ENCODE measurements at regions not wholly inside any gene's neighbourhood (a gene's known extent, or its start where the extent isn't known, plus 50 kb on each side); places are given as distances from the start of the nearest gene placed in this dataset.

DNA sequence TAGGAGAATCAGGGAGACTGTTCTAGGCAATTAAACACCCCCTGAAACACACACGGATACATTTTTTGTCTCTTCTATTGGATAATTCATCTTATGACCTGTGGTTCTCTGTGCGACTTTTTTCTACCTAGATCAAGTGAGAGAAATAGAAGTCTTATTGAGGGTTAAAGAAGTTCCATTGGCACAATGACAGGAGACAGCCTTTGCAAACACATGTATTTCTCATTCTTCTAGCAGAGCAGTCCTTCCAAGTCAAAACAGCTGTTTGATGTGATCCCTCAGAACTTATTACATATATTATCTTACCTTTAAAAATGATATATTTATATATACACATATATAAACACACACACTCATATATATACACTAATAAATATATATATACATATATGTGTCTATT, 496.7 kb downstream of the SLC6A15 start:
- TF ChIP-seq TAF1 (IDR thresholded peaks at IDR 0.05; ENCODE audit: borderline replicate concordance, insufficient read depth, low read length) (no peak), POLR2AphosphoS5 (IDR thresholded peaks at IDR 0.05; ENCODE audit: low read depth, low read length) (no peak), SIN3A (IDR thresholded peaks at IDR 0.05; ENCODE audit: borderline replicate concordance, insufficient read depth, low read length) (no peak), FOXP2 (optimal IDR thresholded peaks at IDR 0.05; ENCODE audit: borderline replicate concordance, extremely low read depth, extremely low read length, insufficient read depth) (no peak)
- TF ChIP-seq, protein P1, sequence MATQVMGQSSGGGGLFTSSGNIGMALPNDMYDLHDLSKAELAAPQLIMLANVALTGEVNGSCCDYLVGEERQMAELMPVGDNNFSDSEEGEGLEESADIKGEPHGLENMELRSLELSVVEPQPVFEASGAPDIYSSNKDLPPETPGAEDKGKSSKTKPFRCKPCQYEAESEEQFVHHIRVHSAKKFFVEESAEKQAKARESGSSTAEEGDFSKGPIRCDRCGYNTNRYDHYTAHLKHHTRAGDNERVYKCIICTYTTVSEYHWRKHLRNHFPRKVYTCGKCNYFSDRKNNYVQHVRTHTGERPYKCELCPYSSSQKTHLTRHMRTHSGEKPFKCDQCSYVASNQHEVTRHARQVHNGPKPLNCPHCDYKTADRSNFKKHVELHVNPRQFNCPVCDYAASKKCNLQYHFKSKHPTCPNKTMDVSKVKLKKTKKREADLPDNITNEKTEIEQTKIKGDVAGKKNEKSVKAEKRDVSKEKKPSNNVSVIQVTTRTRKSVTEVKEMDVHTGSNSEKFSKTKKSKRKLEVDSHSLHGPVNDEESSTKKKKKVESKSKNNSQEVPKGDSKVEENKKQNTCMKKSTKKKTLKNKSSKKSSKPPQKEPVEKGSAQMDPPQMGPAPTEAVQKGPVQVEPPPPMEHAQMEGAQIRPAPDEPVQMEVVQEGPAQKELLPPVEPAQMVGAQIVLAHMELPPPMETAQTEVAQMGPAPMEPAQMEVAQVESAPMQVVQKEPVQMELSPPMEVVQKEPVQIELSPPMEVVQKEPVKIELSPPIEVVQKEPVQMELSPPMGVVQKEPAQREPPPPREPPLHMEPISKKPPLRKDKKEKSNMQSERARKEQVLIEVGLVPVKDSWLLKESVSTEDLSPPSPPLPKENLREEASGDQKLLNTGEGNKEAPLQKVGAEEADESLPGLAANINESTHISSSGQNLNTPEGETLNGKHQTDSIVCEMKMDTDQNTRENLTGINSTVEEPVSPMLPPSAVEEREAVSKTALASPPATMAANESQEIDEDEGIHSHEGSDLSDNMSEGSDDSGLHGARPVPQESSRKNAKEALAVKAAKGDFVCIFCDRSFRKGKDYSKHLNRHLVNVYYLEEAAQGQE (IDR thresholded peaks at IDR 0.05; ENCODE audit: insufficient read depth in 1 of 2, low read depth in 2 of 2, low read length in 2 of 2): no peak

DNA sequence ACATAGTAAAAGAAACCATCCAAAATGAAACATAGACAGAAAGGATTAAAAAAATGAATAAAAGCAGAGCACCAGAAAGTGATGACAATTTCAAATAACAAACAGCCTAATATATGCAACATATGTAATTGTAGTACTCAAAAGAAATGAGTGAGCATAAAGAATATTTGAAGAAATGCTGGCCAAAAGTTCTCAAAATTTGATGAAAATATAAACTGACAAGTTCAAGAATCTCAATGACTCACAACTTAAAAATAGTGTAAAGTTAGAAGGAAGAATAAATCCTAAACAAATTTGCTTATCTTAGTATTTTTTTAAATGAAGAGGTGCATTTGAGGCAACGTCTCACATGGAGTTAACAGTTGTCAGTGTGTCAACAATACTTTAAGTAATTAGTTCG, 498.9 kb downstream of the SLC6A15 start:
- no peak for TF ChIP-seq SIN3A (IDR thresholded peaks at IDR 0.05; ENCODE audit: borderline replicate concordance, insufficient read depth, low read length)
- no peak for TF ChIP-seq POLR2AphosphoS5 (IDR thresholded peaks at IDR 0.05; ENCODE audit: low read depth, low read length)
- no peak for TF ChIP-seq FOXP2 (optimal IDR thresholded peaks at IDR 0.05; ENCODE audit: borderline replicate concordance, extremely low read depth, extremely low read length, insufficient read depth)
- TF ChIP-seq, protein P1 (IDR thresholded peaks at IDR 0.05; ENCODE audit: insufficient read depth in 1 of 2, low read depth in 2 of 2, low read length in 2 of 2): no peak
- TF ChIP-seq TAF1 (IDR thresholded peaks at IDR 0.05; ENCODE audit: borderline replicate concordance, insufficient read depth, low read length): no peak

DNA sequence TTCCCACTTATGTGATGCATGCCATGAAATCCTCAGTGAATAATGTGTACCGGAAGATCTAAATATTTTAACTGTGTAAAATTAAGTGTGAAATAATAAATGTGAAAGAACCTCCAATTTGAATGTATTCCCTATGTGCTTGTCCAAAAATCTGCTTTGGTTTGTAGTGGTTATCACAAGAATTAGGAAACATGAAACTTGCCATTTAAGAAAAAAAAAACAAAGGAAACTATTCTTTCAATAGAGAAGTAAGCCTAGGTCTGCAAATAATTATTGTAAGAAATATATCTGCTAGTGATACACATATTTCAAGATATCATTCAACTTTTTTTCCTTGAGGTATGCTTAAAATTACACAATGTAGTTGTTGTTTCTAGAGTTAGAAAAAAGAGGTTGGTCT, 500.4 kb downstream of the SLC6A15 start:
- TF ChIP-seq, protein P1 (IDR thresholded peaks at IDR 0.05; ENCODE audit: insufficient read depth in 1 of 2, low read depth in 2 of 2, low read length in 2 of 2): no peak
- TF ChIP-seq TAF1 (IDR thresholded peaks at IDR 0.05; ENCODE audit: borderline replicate concordance, insufficient read depth, low read length) (no peak), POLR2AphosphoS5 (IDR thresholded peaks at IDR 0.05; ENCODE audit: low read depth, low read length) (no peak), FOXP2 (optimal IDR thresholded peaks at IDR 0.05; ENCODE audit: borderline replicate concordance, extremely low read depth, extremely low read length, insufficient read depth) (no peak), SIN3A (IDR thresholded peaks at IDR 0.05; ENCODE audit: borderline replicate concordance, insufficient read depth, low read length) (no peak)

DNA sequence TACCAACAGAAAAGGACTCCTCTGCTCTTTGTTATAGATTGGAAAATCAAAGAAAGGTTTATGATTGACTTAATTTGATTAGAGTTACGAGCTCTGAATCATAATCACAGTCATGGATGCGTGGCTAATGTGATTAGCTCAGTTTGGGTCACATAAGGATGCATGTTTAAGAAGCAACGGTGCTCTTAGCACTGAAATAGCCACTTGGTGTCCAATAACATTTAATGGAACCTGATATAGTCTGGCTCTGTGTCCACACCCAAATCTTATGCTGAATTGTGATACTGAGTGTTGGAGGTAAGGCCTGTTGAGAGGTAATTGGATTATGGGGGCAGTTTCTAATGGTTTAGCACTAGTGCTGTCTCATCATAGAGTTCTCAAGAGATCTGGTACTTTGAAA, 501.6 kb downstream of the SLC6A15 start:
- TF ChIP-seq, protein P1 (IDR thresholded peaks at IDR 0.05; ENCODE audit: insufficient read depth in 1 of 2, low read depth in 2 of 2, low read length in 2 of 2): no peak
- no peak for TF ChIP-seq SIN3A (IDR thresholded peaks at IDR 0.05; ENCODE audit: borderline replicate concordance, insufficient read depth, low read length)
- no peak for TF ChIP-seq POLR2AphosphoS5 (IDR thresholded peaks at IDR 0.05; ENCODE audit: low read depth, low read length)
- no peak for TF ChIP-seq TAF1 (IDR thresholded peaks at IDR 0.05; ENCODE audit: borderline replicate concordance, insufficient read depth, low read length)
- TF ChIP-seq FOXP2 (optimal IDR thresholded peaks at IDR 0.05; ENCODE audit: borderline replicate concordance, extremely low read depth, extremely low read length, insufficient read depth): no peak

DNA sequence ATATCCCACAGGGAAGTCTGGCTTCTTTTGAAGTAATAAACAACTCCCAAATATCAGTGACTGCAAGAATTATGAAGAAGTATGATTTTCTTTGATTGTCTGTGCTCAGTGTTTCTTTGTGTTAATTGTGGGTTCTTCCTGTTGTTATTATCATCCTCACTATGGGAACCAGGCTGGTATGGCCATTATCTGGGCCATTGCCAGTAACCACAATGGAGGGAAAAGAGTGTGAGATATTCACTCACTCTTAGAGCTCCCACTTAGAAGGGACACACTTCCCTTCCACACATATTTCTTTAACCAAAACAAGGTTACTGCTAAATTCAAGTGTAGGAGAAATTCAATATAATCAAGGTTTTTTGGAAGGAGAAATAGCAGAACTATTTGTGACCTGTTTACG, 503.7 kb downstream of the SLC6A15 start:
- TF ChIP-seq, protein P1 (IDR thresholded peaks at IDR 0.05; ENCODE audit: insufficient read depth in 1 of 2, low read depth in 2 of 2, low read length in 2 of 2): no peak
- TF ChIP-seq TAF1 (IDR thresholded peaks at IDR 0.05; ENCODE audit: borderline replicate concordance, insufficient read depth, low read length) (no peak), FOXP2 (optimal IDR thresholded peaks at IDR 0.05; ENCODE audit: borderline replicate concordance, extremely low read depth, extremely low read length, insufficient read depth) (no peak), POLR2AphosphoS5 (IDR thresholded peaks at IDR 0.05; ENCODE audit: low read depth, low read length) (no peak), SIN3A (IDR thresholded peaks at IDR 0.05; ENCODE audit: borderline replicate concordance, insufficient read depth, low read length) (no peak)

All from PFSK-1 (cell line).